ENCODE measurements at regions not wholly inside any gene's neighbourhood (a gene's known extent, or its start where the extent isn't known, plus 50 kb on each side); places are given as distances from the start of the nearest gene placed in this dataset.
A peak's percentile ranks its signal among the peaks of the same experiment; 100 is the strongest.

GRCh38 chr2:47309952-47310800 is 58.9 kb upstream of the EPCAM start:
- H3K36me3 ChIP-seq (ENCODE audit: insufficient read depth, low read length), result no peaks in the 10 kb centered on the region
- H3K4me2 ChIP-seq (ENCODE audit: low read depth, low read length, poor library complexity, severe bottlenecking), result peak overlapping the region; percentile 40
- H2AFZ ChIP-seq (ENCODE audit: low read length), result peak overlapping the region; percentile 18; the same call in 1 of the 2 replicates
- no peak for TF ChIP-seq EZH2phosphoT487 (IDR thresholded peaks at IDR 0.05; ENCODE audit: borderline replicate concordance)
- no peak for TF ChIP-seq CTCF (conservative IDR thresholded peaks at IDR 0.05; ENCODE audit: low read length)
- peak overlapping the region; percentile 13 for H3K9ac ChIP-seq (ENCODE audit: low read depth, low read length, poor library complexity, severe bottlenecking)
- no peaks in the 10 kb centered on the region for H3K9me3 ChIP-seq (ENCODE audit: insufficient read depth, low read depth, low read length)
- no peaks in the 10 kb centered on the region for H4K20me1 ChIP-seq (ENCODE audit: insufficient read depth, low read length, poor library complexity, severe bottlenecking)
- no peaks in the 10 kb centered on the region for H3K79me2 ChIP-seq (ENCODE audit: insufficient read depth, low read length)
- peaks cover 14% of the 10 kb centered on the region for H3K4me1 ChIP-seq (ENCODE audit: insufficient read depth, low read length, poor library complexity, severe bottlenecking)
- H3K4me3 ChIP-seq (ENCODE audit: low read length, poor library complexity, severe bottlenecking), result peak overlapping the region; percentile 16
- H3K9me2 ChIP-seq (replicated peaks; ENCODE audit: low read depth, low read length), result no peaks in the 10 kb centered on the region
- no peaks in the 10 kb centered on the region for H3K27me3 ChIP-seq (ENCODE audit: insufficient read depth, low read length, poor library complexity, severe bottlenecking)
- H3F3A ChIP-seq (ENCODE audit: low read depth), result no peaks in the 10 kb centered on the region

GRCh38 chr2:47309472-47309951 is 59.6 kb upstream of the EPCAM start:
- Histone ChIP-seq H3K9me2 (replicated peaks; ENCODE audit: low read depth, low read length) (no peaks in the 10 kb centered on the region), H3K4me3 (ENCODE audit: low read length, poor library complexity, severe bottlenecking) (no peak overlapping the region), H3K4me2 (ENCODE audit: low read depth, low read length, poor library complexity, severe bottlenecking) (peak overlapping the region; percentile 40), H3K36me3 (ENCODE audit: insufficient read depth, low read length) (no peaks in the 10 kb centered on the region), H3K27me3 (ENCODE audit: insufficient read depth, low read length, poor library complexity, severe bottlenecking) (no peaks in the 10 kb centered on the region), H3K9ac (ENCODE audit: low read depth, low read length, poor library complexity, severe bottlenecking) (no peak overlapping the region), H4K20me1 (ENCODE audit: insufficient read depth, low read length, poor library complexity, severe bottlenecking) (no peaks in the 10 kb centered on the region), H2AFZ (ENCODE audit: low read length) (no peak overlapping the region), H3K4me1 (ENCODE audit: insufficient read depth, low read length, poor library complexity, severe bottlenecking) (peaks cover 14% of the 10 kb centered on the region), H3K9me3 (ENCODE audit: insufficient read depth, low read depth, low read length) (no peaks in the 10 kb centered on the region), H3K79me2 (ENCODE audit: insufficient read depth, low read length) (no peaks in the 10 kb centered on the region), H3F3A (ENCODE audit: low read depth) (no peaks in the 10 kb centered on the region)
- TF ChIP-seq CTCF (conservative IDR thresholded peaks at IDR 0.05; ENCODE audit: low read length) (no peak), EZH2phosphoT487 (IDR thresholded peaks at IDR 0.05; ENCODE audit: borderline replicate concordance) (no peak)

- H3F3A ChIP-seq (ENCODE audit: low read depth), result no peaks in the 10 kb centered on the region
- H3K79me2 ChIP-seq (ENCODE audit: insufficient read depth, low read length), result no peaks in the 10 kb centered on the region
- H3K9me3 ChIP-seq (ENCODE audit: insufficient read depth, low read depth, low read length), result no peaks in the 10 kb centered on the region
- no peaks in the 10 kb centered on the region for H3K36me3 ChIP-seq (ENCODE audit: insufficient read depth, low read length)
- H2AFZ ChIP-seq (ENCODE audit: low read length), result peak overlapping the region; percentile 19; the same call in 1 of the 2 replicates
- H3K9me2 ChIP-seq (replicated peaks; ENCODE audit: low read depth, low read length), result no peaks in the 10 kb centered on the region
- peaks cover 14% of the 10 kb centered on the region for H3K4me1 ChIP-seq (ENCODE audit: insufficient read depth, low read length, poor library complexity, severe bottlenecking)
- no peak overlapping the region for H3K9ac ChIP-seq (ENCODE audit: low read depth, low read length, poor library complexity, severe bottlenecking)
- no peak overlapping the region for H3K4me2 ChIP-seq (ENCODE audit: low read depth, low read length, poor library complexity, severe bottlenecking)
- H4K20me1 ChIP-seq (ENCODE audit: insufficient read depth, low read length, poor library complexity, severe bottlenecking), result no peaks in the 10 kb centered on the region
- H3K4me3 ChIP-seq (ENCODE audit: low read length, poor library complexity, severe bottlenecking), result no peak overlapping the region
- H3K27me3 ChIP-seq (ENCODE audit: insufficient read depth, low read length, poor library complexity, severe bottlenecking), result no peaks in the 10 kb centered on the region
- no peak for TF ChIP-seq CTCF (conservative IDR thresholded peaks at IDR 0.05; ENCODE audit: low read length)
- TF ChIP-seq EZH2phosphoT487 (IDR thresholded peaks at IDR 0.05; ENCODE audit: borderline replicate concordance), result no peak
These were observed 62.0 kb upstream of the EPCAM start for GRCh38 chr2:47307066-47307465.
